Sigmoid colon (tissue), 6 donors: ENCODE measurements at regions not wholly inside any gene's neighbourhood (a gene's known extent, or its start where the extent isn't known, plus 50 kb on each side); places are given as distances from the start of the nearest gene placed in this dataset.

ENCODE experiments used
- DNase-seq: peaks from one replicate; pipeline ENCODE4 v3.0.0-alpha.2; 2019
- H3K27ac ChIP-seq, 4 donors: fragments of 200-600 bp; sonication (generic); one replicate each; pipeline ENCODE4 v1.5.1; 2016 to 2019; ENCODE audit warnings: mild to moderate bottlenecking in 1 of 4
- H3K27me3 ChIP-seq, 3 donors: fragments of 200-600 bp; sonication (generic); one replicate each; pipeline ENCODE4 v1.5.1; 2019; ENCODE audit warnings: mild to moderate bottlenecking in 1 of 3
- H3K36me3 ChIP-seq, 4 donors: fragments of 200-600 bp; sonication (generic); one replicate each; pipeline ENCODE4 v1.5.1; 2016 to 2019
- H3K4me1 ChIP-seq, 4 donors: fragments of 200-600 bp; sonication (generic); one replicate each; pipeline ENCODE4 v1.5.1; 2017 to 2019
- H3K4me3 ChIP-seq, 4 donors: fragments of 200-600 bp; sonication (generic); one replicate each; pipeline ENCODE4 v1.5.1; 2017 to 2019; ENCODE audit warnings: mild to moderate bottlenecking in 2 of 4, moderate library complexity in 1 of 4
- H3K9me3 ChIP-seq, 4 donors: fragments of 200-600 bp in 3 of 4; sonication (generic) in 3 of 4; one replicate each; pipeline versions ENCODE4 v1.5.1 to v1.6.1; 2013 to 2019
- CTCF ChIP-seq, 4 experiments: fragments of 450-650 bp in 3 of 4; fragments of 200-600 bp in 1 of 4; IDR thresholded peaks; one replicate each; pipeline ENCODE4 v1.5.1; 2016 to 2019; ENCODE audit warnings: antibody characterized with exemption in 4 of 4, mild to moderate bottlenecking in 3 of 4, moderate library complexity in 2 of 4
- EP300 ChIP-seq, 4 donors: sonication (generic); formaldehyde crosslinking; IDR thresholded peaks; one replicate each; pipeline ENCODE4 v1.6.1; 2017; ENCODE audit warnings: antibody characterized with exemption in 4 of 4
- POLR2A ChIP-seq, 2 donors: fragments of 450-650 bp; IDR thresholded peaks; one replicate each; pipeline ENCODE4 v1.6.1; 2016; ENCODE audit warnings: antibody characterized with exemption in 2 of 2, mild to moderate bottlenecking in 2 of 2, moderate library complexity in 2 of 2
- POLR2AphosphoS5 ChIP-seq, 4 donors: sonication (generic); formaldehyde crosslinking; IDR thresholded peaks; one replicate each; pipeline ENCODE4 v1.6.1; 2017; ENCODE audit warnings: antibody characterized with exemption in 4 of 4
- WGBS, 2 donors: extraction: QIAGEN DNeasy Blood & Tissue Kit; methylation state at CpG; one replicate each; pipeline ENCODE4 v1.1.7; 2013; 5-methylcytosine and 5-hydroxymethylcytosine counted together
- intact Hi-C: fragments of 100-400 bp; cut with DNase I; formaldehyde crosslinking; loops from one replicate; pipeline ENCODE4 v1.15.1; 2023
- donor health status: healthy with polysubstance abuse.
- donor health status: healthy.

DNA sequence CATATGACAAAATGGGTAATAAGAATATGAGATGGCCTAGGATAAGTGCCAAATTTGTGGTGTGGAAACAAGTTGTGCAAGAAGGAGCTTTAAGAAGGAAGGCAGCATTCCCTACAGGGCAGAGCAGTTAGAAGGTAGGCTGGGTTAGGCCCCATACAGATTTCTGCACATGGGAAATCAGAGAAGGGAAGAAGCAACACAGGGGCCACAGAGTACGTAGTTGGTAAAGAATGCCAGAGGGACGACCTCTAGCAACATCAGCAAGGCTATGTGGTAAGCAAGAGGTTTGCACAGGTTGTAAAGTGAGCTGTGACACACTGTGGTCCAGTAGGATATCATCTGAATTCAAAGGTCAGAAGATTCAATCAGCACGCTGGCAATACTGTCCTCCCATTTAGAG, 765.6 kb upstream of the B3GALT2 start:
- no peak overlapping the region for H3K4me3 ChIP-seq
- no peak for TF ChIP-seq POLR2A (IDR thresholded peaks at IDR 0.05)
- no peak for TF ChIP-seq POLR2AphosphoS5 (IDR thresholded peaks at IDR 0.05)
- no peak for TF ChIP-seq CTCF (IDR thresholded peaks at IDR 0.05)
- no peak for TF ChIP-seq EP300 (IDR thresholded peaks at IDR 0.05)
- no peaks in the 10 kb centered on the region for H3K9me3 ChIP-seq
- intact Hi-C loops, result no loop called here
- H3K27me3 ChIP-seq, result no peaks in the 10 kb centered on the region
- 79 to 85% methylated on average over 3 of the region's 3 CpGs for WGBS, 2 donors
- no peaks in the 10 kb centered on the region for H3K36me3 ChIP-seq
- peaks cover 0 to 12% (median 4%) of the 10 kb centered on the region in 4 donors for H3K4me1 ChIP-seq
- no peak overlapping the region for H3K27ac ChIP-seq
- no peak for DNase-seq

GRCh38 chr1:193944454-193944853, 758.0 kb upstream of the B3GALT2 start:
- TF ChIP-seq POLR2A (IDR thresholded peaks at IDR 0.05), result no peak
- TF ChIP-seq EP300 (IDR thresholded peaks at IDR 0.05), result no peak
- TF ChIP-seq POLR2AphosphoS5 (IDR thresholded peaks at IDR 0.05), result no peak
- no peak for TF ChIP-seq CTCF (IDR thresholded peaks at IDR 0.05)
- H3K9me3 ChIP-seq, result no peaks in the 10 kb centered on the region
- no peak for DNase-seq

DNA sequence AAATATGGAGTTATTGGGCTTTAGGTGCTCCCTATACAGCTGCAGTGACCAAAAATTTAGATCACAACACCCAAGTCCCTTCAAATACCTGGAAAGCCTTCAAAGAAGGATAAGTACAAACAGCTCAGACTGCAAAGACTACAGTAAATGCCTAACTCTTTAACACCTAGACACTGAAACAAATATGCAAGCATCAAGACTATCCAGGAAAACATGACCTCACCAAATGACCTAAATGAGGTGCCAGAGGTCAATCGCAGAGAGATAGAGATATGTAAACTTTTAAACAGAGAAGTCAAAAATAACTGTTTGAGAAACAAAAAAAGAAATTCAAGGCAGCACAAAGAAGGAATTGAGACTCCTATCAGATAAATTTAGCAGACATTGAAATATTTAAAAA, 753.8 kb upstream of the B3GALT2 start:
- no peaks in the 10 kb centered on the region for H3K4me1 ChIP-seq
- H3K9me3 ChIP-seq, result no peaks in the 10 kb centered on the region
- no peaks in the 10 kb centered on the region for H3K27me3 ChIP-seq
- WGBS, 2 donors, result 90 to 93% methylated on average over 1 of the region's 1 CpG
- DNase-seq, result no peak
- no peak overlapping the region for H3K27ac ChIP-seq
- TF ChIP-seq POLR2A (IDR thresholded peaks at IDR 0.05) (no peak), CTCF (IDR thresholded peaks at IDR 0.05) (no peak), POLR2AphosphoS5 (IDR thresholded peaks at IDR 0.05) (no peak), EP300 (IDR thresholded peaks at IDR 0.05) (no peak)
- intact Hi-C loops, result no loop called here
- no peaks in the 10 kb centered on the region for H3K36me3 ChIP-seq
- no peak overlapping the region for H3K4me3 ChIP-seq

More at GRCh38 chr1:193944454-193944853, 758.0 kb upstream of the B3GALT2 start:
- intact Hi-C loops, result no loop called here
- Histone ChIP-seq H3K4me1 (no peaks in the 10 kb centered on the region), H3K4me3 (no peak overlapping the region), H3K36me3 (no peaks in the 10 kb centered on the region), H3K27ac (no peak overlapping the region), H3K27me3 (no peaks in the 10 kb centered on the region)

DNA sequence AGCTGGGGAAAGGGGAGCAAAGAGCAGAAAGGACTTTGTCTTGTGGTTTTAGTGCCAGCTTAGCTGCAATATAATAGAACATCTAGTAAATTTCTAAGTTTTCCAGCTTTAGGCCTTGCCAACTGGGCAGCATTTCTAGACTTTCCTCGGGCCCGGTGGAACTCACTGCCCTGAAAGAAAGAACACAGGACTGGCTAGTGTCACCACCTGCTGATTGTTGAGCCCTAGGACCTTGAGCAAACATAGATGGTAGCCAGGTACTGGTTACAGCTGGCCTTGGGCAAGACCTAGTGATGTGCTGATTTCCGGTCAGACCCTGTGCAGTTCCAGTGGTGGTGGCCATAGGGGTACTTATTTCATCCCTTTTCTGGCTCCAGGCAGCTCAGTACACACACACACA, 753.2 kb upstream of the B3GALT2 start:
- DNase-seq, result no peak
- intact Hi-C loops, result no loop called here
- Histone ChIP-seq H3K27me3 (no peaks in the 10 kb centered on the region), H3K27ac (no peak overlapping the region), H3K4me1 (no peaks in the 10 kb centered on the region), H3K9me3 (no peaks in the 10 kb centered on the region), H3K4me3 (no peak overlapping the region), H3K36me3 (no peaks in the 10 kb centered on the region)
- WGBS, 2 donors, result 98% methylated on average over 3 of the region's 3 CpGs
- TF ChIP-seq POLR2AphosphoS5 (IDR thresholded peaks at IDR 0.05) (no peak), CTCF (IDR thresholded peaks at IDR 0.05) (no peak), EP300 (IDR thresholded peaks at IDR 0.05) (no peak), POLR2A (IDR thresholded peaks at IDR 0.05) (no peak)

GRCh38 chr1:193937308-193937707, 750.9 kb upstream of the B3GALT2 start:
- H3K4me1 ChIP-seq, result no peaks in the 10 kb centered on the region
- H3K27ac ChIP-seq, result no peak overlapping the region
- no peaks in the 10 kb centered on the region for H3K36me3 ChIP-seq
- H3K27me3 ChIP-seq, result no peaks in the 10 kb centered on the region
- TF ChIP-seq CTCF (IDR thresholded peaks at IDR 0.05) (no peak), EP300 (IDR thresholded peaks at IDR 0.05) (no peak), POLR2A (IDR thresholded peaks at IDR 0.05) (no peak), POLR2AphosphoS5 (IDR thresholded peaks at IDR 0.05) (no peak)
- WGBS, 2 donors, result 91 to 96% methylated on average over 1 of the region's 1 CpG
- intact Hi-C loops, result no loop called here
- H3K9me3 ChIP-seq, result no peaks in the 10 kb centered on the region
- DNase-seq, result no peak
- H3K4me3 ChIP-seq, result no peak overlapping the region
